Eye (tissue), 1 donor: ENCODE measurements at regions not wholly inside any gene's neighbourhood (a gene's known extent, or its start where the extent isn't known, plus 50 kb on each side); places are given as distances from the start of the nearest gene placed in this dataset.
A peak's percentile ranks its signal among the peaks of the same experiment; 100 is the strongest.
"Not testable (repeated sequence)": the region's sequence is repeated elsewhere in the genome, so short reads cannot be mapped to it uniquely, and the experiment has no call there.

Experiments used
- DNase-seq: peaks from one replicate; pipeline ENCODE4 v3.0.0-alpha.2; 2015

DNA sequence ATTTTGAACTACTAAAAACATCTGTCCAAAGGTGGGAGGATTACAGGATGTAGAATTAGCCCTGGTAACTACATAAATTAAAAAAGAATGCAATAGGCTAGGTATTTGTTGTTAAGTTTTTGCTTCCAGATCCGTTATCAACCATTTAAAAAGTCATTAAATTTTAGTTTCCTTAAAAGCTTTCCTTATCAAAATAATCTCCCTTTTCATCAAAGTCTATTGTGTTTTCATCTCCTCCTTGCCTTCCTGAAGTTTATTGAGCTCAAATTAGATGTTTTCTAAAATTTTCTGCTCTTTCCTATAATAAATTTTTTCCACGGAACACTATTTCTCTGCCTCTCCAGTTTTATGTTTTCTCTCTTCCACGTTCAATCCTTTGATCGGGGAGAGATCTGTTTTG, 108.6 kb downstream of the MEX3B start:
- DNase-seq: no peak

DNA sequence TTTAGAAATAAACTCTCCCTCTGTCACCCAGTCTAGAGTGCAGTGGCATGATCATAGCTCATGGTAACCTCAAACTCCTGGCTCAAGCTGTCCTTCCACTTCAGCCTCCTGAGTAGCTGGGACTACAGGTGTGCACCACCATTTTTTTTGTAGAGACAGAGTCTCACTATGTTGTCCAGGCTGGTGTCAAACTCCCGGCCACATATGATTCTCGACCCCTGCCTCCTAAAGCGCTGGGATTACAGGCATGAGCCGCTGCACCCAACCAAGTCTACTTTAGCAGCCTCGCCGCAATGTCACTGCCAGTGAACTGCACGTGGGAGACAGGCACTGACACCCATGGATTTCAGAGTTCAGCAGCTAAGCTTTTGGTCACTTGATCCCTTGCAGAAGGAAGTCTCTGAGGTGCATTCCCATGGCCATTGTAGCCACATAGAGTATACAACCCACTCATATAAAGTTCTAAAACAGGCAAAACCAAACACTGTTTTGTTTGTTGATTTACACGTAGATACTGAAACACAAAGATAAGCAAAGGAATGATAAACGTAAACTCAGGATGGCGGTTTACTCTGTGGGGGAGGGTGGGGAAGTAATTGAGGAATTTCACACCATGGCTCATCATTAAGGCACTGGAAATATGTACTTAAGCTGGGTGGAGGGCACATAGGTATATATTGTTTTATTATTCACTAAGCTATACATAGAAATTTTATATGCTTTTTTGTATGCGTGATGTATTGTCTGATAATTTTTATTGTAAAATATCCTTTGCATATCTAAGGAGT, 115.0 kb downstream of the MEX3B start:
- no peak for DNase-seq

DNA sequence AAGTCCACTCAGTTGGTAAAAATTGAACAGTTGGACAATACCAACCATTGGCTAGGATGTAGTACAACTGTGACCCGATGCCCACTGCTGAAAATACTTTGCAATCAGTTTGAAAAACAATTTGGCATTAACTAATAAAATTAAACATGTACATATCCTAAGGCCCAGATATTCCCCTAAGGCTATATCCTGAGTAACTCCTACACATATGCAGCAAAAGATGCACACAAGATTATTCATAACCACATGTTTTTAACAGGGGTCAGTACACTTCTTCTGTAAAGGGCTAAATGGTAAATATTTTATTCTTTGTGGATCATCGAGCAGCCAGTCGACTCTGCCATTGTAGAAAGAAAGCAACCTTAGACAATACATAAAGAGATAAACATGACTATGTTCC, 116.3 kb downstream of the MEX3B start:
- no peak for DNase-seq

DNA sequence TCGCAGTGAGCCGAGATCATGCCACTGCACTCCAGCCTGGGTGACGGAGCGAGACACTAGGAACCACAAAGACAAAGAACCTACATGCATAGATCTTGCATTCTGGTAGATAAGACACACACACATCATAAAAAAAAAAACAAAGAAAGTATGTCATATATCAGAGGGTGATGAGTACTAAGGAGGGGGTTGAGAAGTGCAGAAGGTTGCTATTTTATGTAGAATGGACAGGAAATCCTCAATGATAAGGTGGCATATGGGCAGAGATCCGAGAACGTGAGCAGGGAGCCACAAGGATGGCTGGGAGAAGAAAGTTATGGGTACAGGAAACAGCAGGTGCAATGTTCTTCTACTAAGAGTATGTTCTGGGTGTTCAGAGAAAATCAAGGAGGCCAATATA, 118.8 kb downstream of the MEX3B start:
- no peak for DNase-seq

DNA sequence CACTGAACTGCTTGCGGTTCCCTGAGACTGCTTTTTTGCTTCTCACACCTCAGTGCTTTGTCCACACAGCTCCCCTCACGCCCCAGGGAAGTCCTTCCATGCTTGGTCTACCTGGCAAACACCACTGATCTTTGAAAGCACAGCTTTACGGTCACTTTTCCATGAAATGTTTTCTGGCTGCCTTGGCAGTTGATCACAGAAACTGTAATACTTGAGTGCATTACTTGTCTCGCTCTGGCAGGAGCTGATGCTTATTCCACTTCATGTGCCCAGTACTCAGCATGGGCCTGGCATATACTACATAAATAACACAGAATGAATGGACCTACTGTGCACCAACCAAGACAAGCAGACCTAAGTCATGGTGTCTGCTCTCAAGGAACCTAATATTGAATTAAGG, 121.1 kb downstream of the MEX3B start:
- DNase-seq: no peak

DNA sequence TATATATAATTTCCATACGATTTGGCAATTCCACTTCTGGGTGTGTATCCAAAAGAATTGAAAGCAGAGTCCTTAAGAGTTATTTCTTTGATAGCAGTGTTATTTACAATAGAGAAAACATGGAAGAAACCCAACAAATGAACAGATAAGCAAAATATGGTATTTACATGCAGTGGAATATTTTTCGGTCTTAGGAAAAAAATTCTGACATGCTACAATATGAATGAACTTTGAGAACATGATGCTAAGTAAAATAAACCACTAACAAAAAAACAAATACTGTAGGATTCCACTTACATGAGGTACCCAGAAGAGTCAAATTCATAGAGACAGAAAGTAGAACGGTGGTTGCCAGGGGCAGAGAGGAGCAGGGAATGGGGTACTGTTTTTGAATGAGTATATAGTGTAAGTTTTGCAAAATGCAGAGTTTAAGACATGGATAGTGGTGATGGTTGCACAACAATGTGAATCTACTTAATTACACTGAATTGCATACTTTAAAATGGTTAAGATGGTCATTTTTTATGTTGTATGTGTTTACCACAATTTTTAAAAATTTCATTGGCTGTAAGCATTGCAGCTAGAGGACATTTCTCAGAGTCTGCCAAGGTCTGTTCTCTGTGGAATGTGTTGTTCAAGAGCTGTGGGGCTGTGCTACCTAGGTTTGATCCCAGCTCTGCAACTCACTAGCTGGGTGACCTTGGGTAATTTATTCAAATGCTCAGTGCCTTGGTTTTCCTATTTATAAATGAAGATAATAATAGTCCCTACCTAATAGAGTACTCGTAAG, 122.1 kb downstream of the MEX3B start:
- DNase-seq: no peak

DNA sequence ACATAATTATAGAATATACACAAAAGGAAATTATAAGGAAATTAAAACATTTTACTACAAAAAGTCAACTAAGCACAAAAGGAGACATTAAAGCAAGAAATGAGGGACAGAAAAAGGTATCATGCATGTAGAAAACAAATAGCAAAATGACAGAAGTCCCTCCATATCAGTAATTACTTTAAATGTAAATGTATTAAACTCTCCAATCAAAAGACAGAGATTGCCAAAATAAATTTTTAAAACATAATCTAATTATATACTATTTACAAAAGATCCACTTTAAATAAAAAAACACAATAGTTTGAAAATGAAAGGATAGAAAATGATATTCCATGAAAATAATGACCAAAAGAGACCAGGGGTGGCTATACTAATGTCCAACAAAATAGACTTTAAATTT, 123.7 kb downstream of the MEX3B start:
- DNase-seq: no peak

DNA sequence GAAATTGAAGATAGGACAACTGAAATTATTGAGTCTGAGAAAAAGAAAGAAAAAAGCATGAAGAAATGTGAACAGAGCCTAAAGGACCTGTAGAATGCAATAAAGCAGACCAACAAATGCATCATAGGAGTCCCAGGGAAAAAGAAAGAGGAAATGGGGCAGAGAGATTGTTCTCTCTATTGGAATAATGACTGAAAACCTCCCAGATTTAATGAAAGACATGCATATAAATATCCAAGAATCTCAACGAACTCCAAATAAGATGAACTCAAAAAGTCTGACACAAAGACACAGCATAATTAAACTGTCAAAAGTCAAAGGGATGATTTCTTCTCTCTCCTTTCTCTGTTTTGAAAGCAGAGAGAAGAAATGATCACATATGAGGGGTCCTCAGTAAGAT, 124.7 kb downstream of the MEX3B start:
- DNase-seq: no peak

DNA sequence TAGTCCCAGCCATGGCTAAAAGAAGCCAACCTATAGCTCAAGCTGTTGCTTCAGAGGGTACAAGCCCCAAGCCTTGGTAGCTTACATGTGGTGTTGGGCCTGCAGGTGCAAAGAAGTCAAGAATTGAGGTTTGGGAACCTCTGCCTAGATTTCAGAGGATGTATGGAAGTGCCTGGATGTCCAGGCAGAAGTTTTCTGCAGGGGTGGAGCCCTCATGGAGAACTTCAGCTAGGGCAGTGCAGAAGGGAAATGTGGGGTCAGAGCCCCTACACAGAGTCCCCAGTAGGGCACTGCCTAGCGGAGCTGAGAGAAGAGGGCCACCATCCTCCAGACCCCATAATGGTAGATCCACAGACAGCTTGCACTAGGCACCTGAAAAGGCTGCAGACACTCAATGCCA, 127.1 kb downstream of the MEX3B start:
- DNase-seq: not testable (repeated sequence)

DNA sequence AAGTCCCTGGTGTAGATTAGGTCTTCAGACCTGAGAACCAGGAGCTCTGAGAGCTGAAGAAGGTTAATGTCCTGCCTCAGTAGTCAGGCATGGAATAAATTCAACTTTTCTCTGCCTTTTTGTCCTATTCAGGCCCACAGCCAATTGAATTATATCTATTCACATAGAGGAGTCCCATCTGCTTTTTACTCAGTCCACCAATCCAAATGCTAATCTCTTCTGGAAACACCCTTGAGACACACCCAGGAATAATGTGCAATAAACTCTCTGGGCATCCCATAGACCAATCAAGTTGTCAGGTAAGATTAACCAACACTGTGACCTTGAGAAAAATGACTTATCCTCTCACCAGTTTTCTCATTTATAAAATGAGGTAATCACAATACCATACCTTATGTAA, 129.4 kb downstream of the MEX3B start:
- no peak for DNase-seq

DNA sequence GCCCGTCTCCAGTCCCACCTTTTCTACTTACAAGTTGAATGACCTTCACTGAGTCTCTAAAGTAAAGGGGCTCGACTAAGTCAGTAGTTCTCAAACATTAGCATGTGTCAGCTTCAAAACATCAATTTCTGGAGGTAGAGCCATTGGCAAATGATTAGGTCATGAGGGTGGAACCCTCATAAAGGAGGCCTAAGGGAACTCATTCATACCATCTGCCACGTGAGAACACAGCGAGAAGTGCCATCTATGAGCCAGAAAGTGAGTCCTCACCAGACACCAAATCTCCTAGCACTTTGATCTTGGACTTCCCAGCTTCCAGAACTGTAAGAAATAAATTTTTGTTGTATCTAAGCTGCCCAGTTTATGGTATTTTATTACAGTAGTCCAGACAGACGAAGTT, 129.8 kb downstream of the MEX3B start:
- DNase-seq: no peak

DNA sequence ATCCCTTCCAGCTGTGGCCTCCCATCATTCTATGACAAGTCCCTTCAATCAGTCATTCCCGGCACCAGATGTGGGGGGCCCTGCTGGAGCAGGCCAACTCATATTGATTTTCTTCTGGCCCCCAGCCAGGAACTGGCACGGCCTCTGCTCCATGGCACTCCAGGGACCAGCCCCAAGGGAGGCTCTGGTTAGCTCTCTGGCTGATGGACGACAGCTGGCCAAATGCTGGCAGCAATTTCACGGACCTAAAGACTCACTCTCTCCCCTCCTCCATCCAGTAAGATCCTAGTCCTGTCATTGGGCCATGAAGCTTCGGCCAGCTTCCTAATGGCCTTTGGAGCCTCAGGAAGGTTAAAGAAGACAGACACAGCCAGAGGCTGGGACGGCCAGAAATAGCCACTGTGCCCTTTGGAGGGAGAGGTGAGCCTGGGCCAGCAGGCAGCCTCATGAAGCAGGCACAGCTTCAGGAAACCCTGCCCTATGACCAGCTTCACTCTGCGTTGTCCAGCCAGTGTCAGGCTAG, 131.0 kb downstream of the MEX3B start:
- peak; percentile 82 for DNase-seq

DNA sequence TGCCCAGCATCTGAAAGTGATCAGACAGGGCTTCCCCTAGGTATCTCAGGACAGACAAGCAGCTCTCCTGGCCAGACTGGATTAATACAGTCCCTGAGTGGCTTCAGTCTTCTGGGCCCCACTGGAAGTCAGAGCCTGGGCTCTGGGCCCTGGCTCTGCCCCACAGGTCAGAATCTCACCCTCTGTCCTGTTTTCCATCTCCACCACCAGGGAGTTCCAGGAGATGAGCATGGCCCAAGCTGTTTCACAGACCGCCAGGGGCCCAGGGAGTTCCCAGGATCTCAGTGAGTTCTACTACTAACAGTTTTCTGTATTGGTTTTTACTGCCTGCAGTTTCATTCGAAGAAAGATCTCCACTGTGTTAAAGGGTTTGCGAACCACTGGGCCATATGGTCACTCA, 131.5 kb downstream of the MEX3B start:
- DNase-seq: no peak

DNA sequence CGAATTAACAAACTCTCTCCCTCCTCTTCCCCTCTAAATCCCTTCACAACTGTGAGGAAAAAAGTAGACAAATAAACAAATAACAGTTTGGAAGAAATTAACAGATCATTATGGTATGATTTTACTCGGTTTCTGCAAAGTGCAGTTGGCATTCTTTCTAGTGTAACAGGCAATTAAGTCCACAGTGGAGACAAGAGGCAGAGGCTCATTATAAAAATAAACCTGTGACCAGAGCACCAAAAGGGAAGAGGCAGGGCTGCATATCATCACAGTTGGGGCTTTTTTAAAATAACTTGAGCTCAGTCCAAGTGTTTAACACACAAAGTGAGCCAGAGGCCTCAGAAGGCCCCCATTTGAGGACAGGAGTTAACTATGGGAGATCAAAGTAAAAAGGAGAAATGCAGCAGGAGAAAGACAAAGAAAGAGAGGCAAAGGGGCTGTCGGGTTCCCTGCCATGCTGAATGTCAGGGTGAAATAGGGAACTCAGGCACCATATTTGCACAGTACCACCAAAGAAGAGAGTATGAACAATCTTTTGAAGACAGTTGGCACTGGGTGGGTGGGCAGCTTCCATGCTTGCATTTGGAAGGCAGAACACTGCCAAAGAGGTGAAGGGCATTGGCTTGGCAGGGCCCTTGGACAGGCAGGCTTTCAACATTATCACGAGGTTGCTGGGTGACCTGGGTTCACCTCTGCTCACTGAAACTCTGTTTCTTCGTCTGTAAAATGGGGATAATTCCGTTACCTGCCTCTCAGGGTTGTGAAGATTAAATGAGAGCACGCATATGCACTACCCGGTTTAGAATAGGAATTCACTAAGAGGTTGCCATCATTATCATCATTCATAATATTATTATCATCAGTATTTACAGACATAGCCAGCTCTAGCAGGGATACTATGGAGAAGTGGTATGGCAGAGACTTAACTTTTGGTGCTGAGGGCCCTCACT, 134.5 kb downstream of the MEX3B start:
- DNase-seq: peak; percentile 73

DNA sequence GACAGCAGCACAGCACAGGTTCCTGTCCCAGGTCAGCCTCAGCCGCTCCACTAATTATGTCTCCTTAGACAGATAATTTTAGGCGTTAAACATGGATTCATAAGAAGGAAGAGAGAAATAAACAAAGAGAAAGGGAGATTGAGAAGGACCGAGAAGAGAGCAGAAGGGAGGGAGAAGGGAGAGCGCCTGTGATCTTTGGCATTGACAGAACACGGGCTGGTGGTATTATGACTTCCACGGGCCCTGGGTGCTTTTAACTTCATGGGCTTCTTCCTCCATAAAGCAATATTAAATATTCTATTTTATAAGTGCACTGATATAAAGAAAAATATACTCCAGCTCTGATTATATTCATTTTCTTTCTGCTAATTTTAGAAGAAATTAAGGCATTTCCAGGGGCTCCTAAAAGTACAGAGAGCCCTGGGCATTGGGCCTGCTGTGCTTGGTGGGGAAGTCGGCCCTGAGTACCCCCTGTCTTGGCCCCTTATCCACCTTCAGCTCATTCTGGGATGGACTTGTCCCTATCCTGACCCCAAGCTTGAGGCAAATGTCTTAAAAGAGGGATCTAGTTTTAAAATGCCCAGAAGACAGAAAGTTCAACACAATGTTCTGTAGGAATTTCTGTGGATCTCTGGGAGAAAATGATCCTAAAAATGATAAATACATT, 135.3 kb downstream of the MEX3B start:
- DNase-seq: peak; percentile 71

DNA sequence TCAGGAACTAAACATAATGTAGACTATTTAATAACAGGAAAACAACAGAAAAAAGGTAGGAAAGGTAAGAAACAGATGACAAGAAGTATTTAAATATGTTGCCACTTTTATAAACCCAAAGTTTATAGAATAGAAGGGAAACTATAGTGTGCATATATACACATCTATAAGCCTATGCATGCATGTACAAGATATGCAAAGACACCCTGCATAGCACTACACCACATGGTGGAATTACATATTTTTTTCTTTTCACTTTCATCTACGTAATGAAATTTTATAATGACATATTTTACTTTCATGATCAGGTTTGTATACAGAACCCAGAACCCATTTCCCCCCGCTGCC, 136.8 kb downstream of the MEX3B start:
- no peak for DNase-seq

DNA sequence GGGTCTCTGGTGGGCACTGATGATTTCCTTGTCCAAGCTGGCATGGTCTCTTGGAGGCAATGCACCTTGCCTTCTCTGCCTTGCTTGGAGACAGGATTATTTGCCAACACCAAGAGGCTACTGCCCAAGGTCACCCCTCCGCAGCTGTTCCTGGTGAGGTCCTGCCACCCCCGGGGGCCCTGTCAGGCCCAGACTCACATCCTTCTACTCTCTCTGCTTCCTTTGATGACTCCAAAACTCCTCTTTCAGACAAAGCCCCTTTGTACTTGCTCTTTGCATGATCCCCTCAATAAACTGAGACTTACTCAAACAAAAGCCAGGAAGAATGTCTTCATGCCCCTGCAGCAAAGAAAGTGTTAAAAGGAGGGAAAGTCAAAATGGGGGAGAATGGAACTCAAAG, 137.7 kb downstream of the MEX3B start:
- no peak for DNase-seq

DNA sequence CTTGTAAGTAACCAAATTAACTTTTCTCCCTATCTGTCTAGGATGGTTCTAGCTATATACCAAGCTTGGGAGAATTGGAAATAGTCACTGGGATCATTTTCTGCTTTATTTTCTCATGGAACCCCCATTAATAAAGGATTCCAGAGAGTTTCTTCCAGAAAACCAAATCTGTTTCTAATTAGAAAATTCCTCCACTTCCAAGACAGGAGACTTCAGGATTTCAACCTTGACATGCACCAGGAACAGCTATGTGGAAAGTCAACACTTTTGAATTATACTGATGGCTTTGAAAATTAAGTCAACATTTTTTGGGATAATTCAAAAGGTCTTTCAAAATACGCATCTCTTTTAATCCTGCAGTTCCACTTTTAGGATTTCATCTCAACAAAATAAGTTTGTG, 138.3 kb downstream of the MEX3B start:
- no peak for DNase-seq

DNA sequence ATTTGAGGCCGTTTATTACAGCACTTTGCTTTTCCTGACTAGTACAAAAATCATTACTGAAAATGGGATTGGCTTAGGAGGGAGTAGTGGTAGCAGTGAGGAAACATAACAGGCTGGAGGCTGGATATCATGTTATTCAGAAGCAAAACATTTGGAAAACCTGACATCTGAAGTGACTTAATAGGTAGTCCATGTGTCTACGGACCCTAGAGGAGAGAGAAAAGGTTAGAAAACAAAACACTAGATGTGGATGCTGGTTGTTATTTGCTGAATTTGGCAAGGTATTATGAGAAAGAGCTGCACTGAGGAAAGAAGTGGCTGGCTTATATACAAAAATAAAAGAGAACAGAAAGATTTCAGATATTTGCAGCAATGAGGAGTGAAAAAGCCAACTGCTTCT, 139.9 kb downstream of the MEX3B start:
- no peak for DNase-seq

DNA sequence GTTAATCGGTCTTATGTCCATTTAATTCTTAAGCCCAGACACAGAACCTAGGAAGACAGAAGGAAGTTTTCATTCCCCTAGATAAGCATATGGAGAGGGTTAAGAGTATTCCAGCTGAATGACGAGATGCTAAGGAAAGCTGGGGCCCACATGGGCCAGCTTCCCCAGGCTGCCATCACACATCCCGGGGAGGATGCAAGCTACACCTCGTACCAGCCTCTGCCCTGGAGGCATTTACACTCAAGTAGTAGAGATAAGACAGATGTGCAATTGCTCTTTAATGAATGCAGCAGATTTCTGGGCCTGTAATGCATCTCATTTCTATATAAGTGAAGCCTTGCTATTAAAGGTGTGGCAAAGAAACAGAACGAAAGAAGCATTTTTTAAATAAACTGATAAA, 144.5 kb downstream of the MEX3B start:
- no peak for DNase-seq

DNA sequence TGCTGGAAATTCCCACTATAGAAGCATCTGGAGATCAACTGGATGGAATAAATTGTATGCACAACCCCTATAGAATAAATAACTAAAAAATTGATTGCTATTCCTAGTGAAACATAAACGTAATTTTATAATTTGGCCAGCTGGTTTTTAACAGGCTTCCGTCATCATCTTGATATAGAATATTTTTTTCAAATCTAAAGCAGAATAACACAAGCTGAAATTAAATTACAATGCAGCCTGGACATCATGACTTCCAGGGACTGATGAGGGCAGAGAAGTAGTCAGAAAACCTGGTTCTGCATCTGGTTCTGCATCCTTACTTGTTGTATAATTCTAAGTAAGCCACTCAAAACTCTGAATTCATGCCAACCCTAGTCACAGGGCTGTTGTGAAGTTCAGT, 146.1 kb downstream of the MEX3B start:
- no peak for DNase-seq

DNA sequence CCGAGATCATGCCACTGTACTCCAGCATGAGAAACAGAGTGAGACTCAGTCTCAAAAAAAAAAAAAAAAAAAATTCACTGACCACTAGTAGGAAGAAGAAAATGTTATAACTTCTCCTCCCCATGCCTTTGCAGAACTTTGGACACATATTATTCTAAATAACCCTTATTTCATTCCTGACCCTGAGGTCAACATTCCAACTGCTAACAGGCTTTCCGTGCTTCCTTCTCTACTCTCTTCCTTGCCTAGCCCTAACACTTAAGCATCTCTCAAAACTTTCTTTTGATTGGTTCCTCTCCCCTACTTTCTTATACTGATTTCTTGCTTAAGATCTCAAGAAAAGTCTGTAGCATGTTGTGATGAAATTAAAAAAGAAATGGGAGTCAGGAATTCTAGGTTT, 146.8 kb downstream of the MEX3B start:
- DNase-seq: no peak
